ENCODE measurements at regions not wholly inside any gene's neighbourhood (a gene's known extent, or its start where the extent isn't known, plus 50 kb on each side); places are given as distances from the start of the nearest gene placed in this dataset.
"Not testable (repeated sequence)": the region's sequence is repeated elsewhere in the genome, so short reads cannot be mapped to it uniquely, and the experiment has no call there.

DNA sequence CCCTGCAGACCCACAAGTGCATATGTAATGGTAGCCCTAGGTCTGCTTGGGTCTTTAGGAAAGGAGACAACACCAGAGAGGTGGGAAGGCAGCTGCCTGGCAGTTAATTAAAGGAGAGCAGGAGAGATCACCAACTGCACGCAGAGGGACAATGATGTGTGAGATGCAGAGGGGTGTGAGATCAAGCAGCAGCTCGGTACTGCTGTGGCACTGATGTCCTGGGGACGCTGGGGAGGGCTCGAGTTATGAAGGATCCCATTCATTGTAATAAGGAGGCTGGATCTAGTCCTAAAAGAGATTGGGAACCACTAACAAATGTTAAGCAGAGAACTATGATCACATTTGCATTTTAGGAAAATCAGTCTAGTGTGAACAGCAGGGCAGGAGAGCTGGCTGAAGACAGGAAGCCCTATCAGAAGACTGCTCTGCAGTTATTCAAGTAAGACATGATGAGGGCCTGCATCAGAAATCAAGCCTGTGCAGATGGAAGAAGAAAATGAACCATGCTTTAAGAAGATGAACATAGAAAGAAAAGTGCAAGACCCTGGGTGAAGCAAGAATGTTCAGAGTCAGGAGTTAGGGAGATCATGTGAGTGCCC is 80.4 kb downstream of the DLEU7 start:
- POLR2A ChIA-PET: no interaction called here
- CTCF ChIA-PET: no interaction called here
- TF ChIP-seq, protein P1, sequence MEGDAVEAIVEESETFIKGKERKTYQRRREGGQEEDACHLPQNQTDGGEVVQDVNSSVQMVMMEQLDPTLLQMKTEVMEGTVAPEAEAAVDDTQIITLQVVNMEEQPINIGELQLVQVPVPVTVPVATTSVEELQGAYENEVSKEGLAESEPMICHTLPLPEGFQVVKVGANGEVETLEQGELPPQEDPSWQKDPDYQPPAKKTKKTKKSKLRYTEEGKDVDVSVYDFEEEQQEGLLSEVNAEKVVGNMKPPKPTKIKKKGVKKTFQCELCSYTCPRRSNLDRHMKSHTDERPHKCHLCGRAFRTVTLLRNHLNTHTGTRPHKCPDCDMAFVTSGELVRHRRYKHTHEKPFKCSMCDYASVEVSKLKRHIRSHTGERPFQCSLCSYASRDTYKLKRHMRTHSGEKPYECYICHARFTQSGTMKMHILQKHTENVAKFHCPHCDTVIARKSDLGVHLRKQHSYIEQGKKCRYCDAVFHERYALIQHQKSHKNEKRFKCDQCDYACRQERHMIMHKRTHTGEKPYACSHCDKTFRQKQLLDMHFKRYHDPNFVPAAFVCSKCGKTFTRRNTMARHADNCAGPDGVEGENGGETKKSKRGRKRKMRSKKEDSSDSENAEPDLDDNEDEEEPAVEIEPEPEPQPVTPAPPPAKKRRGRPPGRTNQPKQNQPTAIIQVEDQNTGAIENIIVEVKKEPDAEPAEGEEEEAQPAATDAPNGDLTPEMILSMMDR (IDR thresholded peaks at IDR 0.05; ENCODE audit: control extremely low read depth, extremely low read depth, low read depth, missing control alignments): no peak
- no peak for DNase-seq (ENCODE audit: extremely low spot score)

- CTCF ChIA-PET: interaction anchor here (2.6 kb wide), 1 partner anchor 10 kb away, joined by 7 read pairs; no protein-coding TSS in a partner anchor
- POLR2A ChIA-PET: no interaction called here
- TF ChIP-seq, protein P1 (IDR thresholded peaks at IDR 0.05; ENCODE audit: control extremely low read depth, extremely low read depth, low read depth, missing control alignments): no peak
- DNase-seq (ENCODE audit: extremely low spot score): no peak
Measured at GRCh38 chr13:50766013-50766412, 77.5 kb downstream of the DLEU7 start.

GRCh38 chr13:50766695-50767094 is 76.8 kb downstream of the DLEU7 start:
- POLR2A ChIA-PET: no interaction called here
- TF ChIP-seq, protein P1 (IDR thresholded peaks at IDR 0.05; ENCODE audit: control extremely low read depth, extremely low read depth, low read depth, missing control alignments): no peak
- CTCF ChIA-PET: interaction anchor here (1.1 to 2.6 kb wide), 2 partner anchors 8 to 9 kb away, joined by 3 to 7 read pairs; no protein-coding TSS in a partner anchor
- no peak for DNase-seq (ENCODE audit: extremely low spot score)

DNA sequence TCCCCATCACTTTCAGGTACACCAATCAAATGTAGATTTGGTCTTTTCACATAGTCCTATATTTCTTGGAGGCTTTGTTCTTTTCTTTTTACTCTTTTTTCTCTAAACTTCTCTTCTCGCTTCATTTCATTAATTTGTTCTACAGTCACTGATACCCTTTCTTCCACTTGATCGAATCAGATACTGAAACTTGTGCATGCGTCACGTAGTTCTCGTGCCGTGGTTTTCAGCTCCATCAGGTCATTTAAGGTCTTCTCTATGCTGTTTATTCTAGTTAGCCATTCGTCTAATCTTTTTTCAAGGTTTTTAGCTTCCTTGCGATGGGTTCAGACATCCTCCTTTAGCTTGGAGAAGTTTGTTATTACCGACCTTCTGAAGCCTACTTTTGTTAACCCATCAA is 70.6 kb downstream of the DLEU7 start:
- POLR2A ChIA-PET; DNase-seq (ENCODE audit: extremely low spot score): not testable (repeated sequence)
- CTCF ChIA-PET: interaction anchor here (1.1 to 1.8 kb wide), 2 partner anchors 10 to 14 kb away, joined by 3 to 4 read pairs; no protein-coding TSS in a partner anchor
